GM12878 (cell line): ENCODE measurements at regions not wholly inside any gene's neighbourhood (a gene's known extent, or its start where the extent isn't known, plus 50 kb on each side); places are given as distances from the start of the nearest gene placed in this dataset.

Source experiments
- ATF7 ChIP-seq: fragments of 450-650 bp; IDR thresholded peaks from 2 replicates; pipeline ENCODE4 v1.6.1; 2016; ENCODE audit warnings: low read depth, mild to moderate bottlenecking
- CHD4 ChIP-seq: fragments of 200-600 bp; sonication (generic); IDR thresholded peaks from 2 replicates; pipeline ENCODE4 v1.6.1; 2016; ENCODE audit warnings: mild to moderate bottlenecking
- CTCF ChIP-seq, 3 experiments: IDR thresholded peaks in 2 of 3; conservative IDR thresholded peaks in 1 of 3; 2 replicates each; pipeline ENCODE4 v1.5.1; 2011; ENCODE audit warnings: low read depth in 3 of 3, low read length in 3 of 3, mild to moderate bottlenecking in 3 of 3, control low read depth in 2 of 3, moderate library complexity in 2 of 3, inconsistent platforms in 1 of 3, mixed read lengths in 1 of 3; ENCODE audit not compliant: control insufficient read depth in 2 of 3, insufficient read depth in 1 of 3; ENCODE audit errors: extremely low read depth in 1 of 3
- ESRRA ChIP-seq: IDR thresholded peaks from 2 replicates; pipeline ENCODE4 v1.6.1; 2012; ENCODE audit warnings: mild to moderate bottlenecking, low read length, improper control_type of control experiment
- JUNB ChIP-seq: IDR thresholded peaks from 2 replicates; pipeline ENCODE4 v1.6.1; 2016; ENCODE audit warnings: antibody characterized with exemption, mild to moderate bottlenecking
- POLR2AphosphoS5 ChIP-seq: IDR thresholded peaks from 2 replicates; pipeline ENCODE4 v1.6.1; 2011; ENCODE audit warnings: mild to moderate bottlenecking, low read length, inconsistent platforms
- TAF1 ChIP-seq: IDR thresholded peaks from 2 replicates; pipeline ENCODE4 v1.6.1; 2011; ENCODE audit warnings: mild to moderate bottlenecking, low read depth, low read length, borderline replicate concordance

- TF ChIP-seq ESRRA (no peak), CTCF (IDR thresholded peaks at IDR 0.05 in 2 of 3, conservative IDR thresholded peaks at IDR 0.05 in 1 of 3; ENCODE audit: control insufficient read depth in 2 of 3, extremely low read depth in 1 of 3, insufficient read depth in 1 of 3, low read depth in 3 of 3, low read length in 3 of 3) (no peak), ATF7 (no peak), CHD4 (no peak), POLR2AphosphoS5 (no peak), JUNB (no peak), TAF1 (no peak)
Observed at GRCh38 chr16:22678311-22678710, 135.7 kb upstream of the HS3ST2 start.
